K562 (cell line): ENCODE measurements at regions not wholly inside any gene's neighbourhood (a gene's known extent, or its start where the extent isn't known, plus 50 kb on each side); places are given as distances from the start of the nearest gene placed in this dataset.

ENCODE experiments used
- ASH1L ChIP-seq: fragments of 450-650 bp; IDR thresholded peaks from 2 replicates; pipeline ENCODE4 v1.6.1; 2018; ENCODE audit warnings: borderline replicate concordance, mild to moderate bottlenecking, low read depth; ENCODE audit not compliant: partially characterized antibody
- CC2D1A ChIP-seq: fragments of 450-650 bp; IDR thresholded peaks from 2 replicates; pipeline ENCODE4 v1.6.1; 2017; ENCODE audit warnings: mild to moderate bottlenecking
- CHCHD3 ChIP-seq: fragments of 250-450 bp; sonication (Bioruptor Pico); IDR thresholded peaks from 2 replicates; pipeline ENCODE4 v2.1.2; 2022; ENCODE audit warnings: mild to moderate bottlenecking
- DDX20 ChIP-seq: fragments of 450-650 bp; IDR thresholded peaks from 2 replicates; pipeline ENCODE4 v1.6.1; 2016; ENCODE audit warnings: missing genetic modification characterization, low read depth, mild to moderate bottlenecking, missing compliant biosample characterization, moderate library complexity
- ELF4 ChIP-seq: fragments of 450-650 bp; formaldehyde crosslinking; IDR thresholded peaks from 2 replicates; pipeline ENCODE4 v1.4.0; 2022; ENCODE audit warnings: missing genetic modification characterization
- GATAD2B ChIP-seq: fragments of 450-650 bp; IDR thresholded peaks from 2 replicates; pipeline ENCODE4 v1.6.1; 2017; ENCODE audit warnings: mild to moderate bottlenecking, borderline replicate concordance
- HCFC1 ChIP-seq: IDR thresholded peaks from 2 replicates; pipeline ENCODE4 v1.6.1; 2012; ENCODE audit warnings: low read depth, low read length, improper control_type of control experiment
- MNT ChIP-seq, 2 experiments: fragments of 450-650 bp; conservative IDR thresholded peaks; 2 replicates each; pipeline ENCODE4 v1.6.1; 2017; ENCODE audit warnings: mild to moderate bottlenecking in 2 of 2, moderate library complexity in 2 of 2
- NCOR1 ChIP-seq: fragments of 450-650 bp; IDR thresholded peaks from 2 replicates; pipeline ENCODE4 v1.6.1; 2016; ENCODE audit warnings: mild to moderate bottlenecking, moderate library complexity
- PHTF2 ChIP-seq: fragments of 250-450 bp; sonication (Bioruptor Pico); IDR thresholded peaks from 2 replicates; pipeline ENCODE4 v1.5.0; 2021; ENCODE audit warnings: mild to moderate bottlenecking
- RFX7 ChIP-seq: fragments of 250-450 bp; sonication (Bioruptor Pico); IDR thresholded peaks from 2 replicates; pipeline ENCODE4 v1.5.1; 2021; ENCODE audit warnings: mild to moderate bottlenecking
- SIN3B ChIP-seq: fragments of 450-650 bp; IDR thresholded peaks from 2 replicates; pipeline ENCODE4 v1.6.1; 2017; ENCODE audit warnings: low read depth, mild to moderate bottlenecking, moderate library complexity
- U2AF1 ChIP-seq: fragments of 200-400 bp; formaldehyde crosslinking; optimal IDR thresholded peaks from 2 replicates; pipeline ENCODE3; 2017; ENCODE audit warnings: mild to moderate bottlenecking, low read depth, low read length, moderate library complexity
- ZNF318 ChIP-seq, 2 experiments: fragments of 450-650 bp; IDR thresholded peaks; 2 replicates each; pipeline ENCODE4 v1.6.1; 2016; ENCODE audit warnings: mild to moderate bottlenecking in 2 of 2, borderline replicate concordance in 1 of 2, low read depth in 1 of 2, moderate library complexity in 1 of 2
- TF ChIP-seq, protein P1 (sequence below): sonication (generic); formaldehyde crosslinking; IDR thresholded peaks from 2 replicates; pipeline ENCODE4 v1.5.0; 2020; ENCODE audit warnings: missing genetic modification reagents
- TF ChIP-seq, protein P2 (sequence below): fragments of 450-650 bp; formaldehyde crosslinking; IDR thresholded peaks from 2 replicates; pipeline ENCODE4 v1.4.0; 2022; ENCODE audit warnings: missing genetic modification characterization

DNA sequence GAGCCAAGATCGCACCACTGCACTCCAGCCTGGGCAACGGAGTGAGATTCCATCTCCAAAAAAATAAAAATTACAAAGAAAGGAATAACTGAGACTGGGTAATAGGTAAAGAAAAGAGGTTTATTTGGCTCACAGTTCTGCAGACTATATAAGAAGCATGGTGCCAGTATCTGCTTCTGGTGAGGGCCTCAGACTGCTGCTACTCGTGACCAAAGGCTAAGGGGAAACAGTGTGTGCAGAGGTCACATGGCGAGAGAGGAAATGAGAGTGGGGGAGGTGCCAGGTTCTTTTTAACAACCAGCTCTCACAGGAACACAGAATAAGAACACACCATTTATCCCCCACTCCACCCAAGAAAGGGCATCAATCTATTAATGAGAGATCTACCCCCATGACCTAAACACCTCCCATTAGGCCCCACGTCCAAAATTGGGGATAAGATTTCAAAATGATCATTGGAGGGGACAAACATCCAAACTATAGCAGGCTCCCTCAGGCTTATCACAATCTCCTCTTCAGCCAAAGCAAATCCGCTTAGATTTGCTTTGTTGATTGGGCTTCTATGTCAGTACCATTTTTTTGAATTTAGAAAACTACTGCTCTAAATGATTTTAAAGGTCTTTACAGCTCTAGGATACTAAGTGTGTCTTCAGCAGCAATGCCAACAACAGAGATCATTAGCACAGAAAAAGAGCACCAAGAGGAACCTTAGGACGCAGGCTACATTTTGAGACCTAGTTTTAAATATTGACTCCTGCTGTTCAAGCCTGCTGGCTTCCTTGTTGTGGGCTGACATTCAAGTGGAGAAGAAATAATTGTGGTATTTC is 84.2 kb upstream of the TBL1XR1 start (continued):
- TF ChIP-seq ZNF318 (IDR thresholded peaks at IDR 0.05; ENCODE audit: borderline replicate concordance in 1 of 2, low read depth in 1 of 2) (no peak), CHCHD3 (CRISPR knock-in tag) (no peak), RFX7 (CRISPR knock-in tag) (no peak), CC2D1A (0 out of 2 replicates have a peak, but pooled peaks have one; percentile 9), NCOR1 (peak; percentile 33; the same call in 1 of the 2 replicates), GATAD2B (no peak), DDX20 (no peak), PHTF2 (no peak), ASH1L (no peak), U2AF1 (no peak), MNT (conservative IDR thresholded peaks at IDR 0.05) (peak; percentile 29 to 59; a peak in 3 of 4 replicates), HCFC1 (no peak), SIN3B (no peak), ELF4 (CRISPR knock-in tag) (no peak)
- TF ChIP-seq, protein P1, sequence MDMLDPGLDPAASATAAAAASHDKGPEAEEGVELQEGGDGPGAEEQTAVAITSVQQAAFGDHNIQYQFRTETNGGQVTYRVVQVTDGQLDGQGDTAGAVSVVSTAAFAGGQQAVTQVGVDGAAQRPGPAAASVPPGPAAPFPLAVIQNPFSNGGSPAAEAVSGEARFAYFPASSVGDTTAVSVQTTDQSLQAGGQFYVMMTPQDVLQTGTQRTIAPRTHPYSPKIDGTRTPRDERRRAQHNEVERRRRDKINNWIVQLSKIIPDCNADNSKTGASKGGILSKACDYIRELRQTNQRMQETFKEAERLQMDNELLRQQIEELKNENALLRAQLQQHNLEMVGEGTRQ (CRISPR knock-in tag): peak; percentile 80
- TF ChIP-seq, protein P2, sequence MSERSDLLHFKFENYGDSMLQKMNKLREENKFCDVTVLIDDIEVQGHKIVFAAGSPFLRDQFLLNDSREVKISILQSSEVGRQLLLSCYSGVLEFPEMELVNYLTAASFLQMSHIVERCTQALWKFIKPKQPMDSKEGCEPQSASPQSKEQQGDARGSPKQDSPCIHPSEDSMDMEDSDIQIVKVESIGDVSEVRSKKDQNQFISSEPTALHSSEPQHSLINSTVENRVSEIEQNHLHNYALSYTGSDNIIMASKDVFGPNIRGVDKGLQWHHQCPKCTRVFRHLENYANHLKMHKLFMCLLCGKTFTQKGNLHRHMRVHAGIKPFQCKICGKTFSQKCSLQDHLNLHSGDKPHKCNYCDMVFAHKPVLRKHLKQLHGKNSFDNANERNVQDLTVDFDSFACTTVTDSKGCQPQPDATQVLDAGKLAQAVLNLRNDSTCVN (CRISPR knock-in tag): no peak
